HL-60 (cell line): ENCODE measurements at regions not wholly inside any gene's neighbourhood (a gene's known extent, or its start where the extent isn't known, plus 50 kb on each side); places are given as distances from the start of the nearest gene placed in this dataset.

Experiments
- GABPA ChIP-seq: IDR thresholded peaks from 2 replicates; pipeline ENCODE4 v1.6.1; 2012; ENCODE audit warnings: low read depth
- POLR2AphosphoS5 ChIP-seq: IDR thresholded peaks from 2 replicates; pipeline ENCODE4 v1.6.1; 2012; ENCODE audit warnings: low read depth
- SPI1 ChIP-seq: IDR thresholded peaks from 2 replicates; pipeline ENCODE4 v1.6.1; 2012; ENCODE audit warnings: low read depth, mild to moderate bottlenecking, borderline replicate concordance
- TF ChIP-seq, protein P1 (sequence below): IDR thresholded peaks from one replicate; pipeline ENCODE4 v1.5.1; 2011; ENCODE audit warnings: low read length, control low read depth, inconsistent platforms; ENCODE audit not compliant: insufficient read depth

DNA sequence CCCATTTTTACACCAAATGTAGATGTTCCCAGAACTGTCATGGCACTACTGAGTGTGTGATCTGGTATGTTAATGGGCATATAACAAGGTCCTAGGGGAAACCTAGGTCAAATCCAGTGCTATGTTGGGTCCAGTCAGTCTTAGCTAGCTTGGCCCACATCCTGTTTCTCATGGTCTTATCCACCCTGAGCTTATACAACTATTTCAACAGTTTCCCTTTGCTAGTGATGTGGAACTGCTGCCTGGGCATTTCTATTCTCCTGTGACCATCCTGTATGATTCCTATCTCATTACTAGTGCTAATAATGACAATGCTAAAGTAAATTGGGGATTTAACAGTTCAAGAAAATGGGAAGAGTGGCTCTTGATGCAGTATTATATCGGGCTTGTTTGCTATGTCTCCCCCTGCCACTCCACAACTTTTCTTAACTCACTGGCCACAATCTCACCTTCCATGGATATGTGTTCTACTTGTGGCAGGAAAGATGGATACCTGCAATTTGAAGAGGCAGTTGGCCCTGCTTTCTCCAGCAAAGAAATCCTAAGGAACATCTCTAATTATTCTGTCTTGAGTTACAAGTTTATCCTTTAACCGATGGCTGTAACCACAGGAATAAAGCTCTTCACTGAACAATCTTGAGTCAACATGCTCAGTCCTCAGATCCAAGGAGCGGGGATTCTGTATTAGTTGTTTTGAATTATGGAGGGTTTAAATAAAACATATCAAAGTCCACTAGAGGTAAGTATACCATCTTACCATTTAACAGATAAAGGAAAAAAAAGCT is 707.8 kb downstream of the XPNPEP1 start:
- no peak for TF ChIP-seq POLR2AphosphoS5
- TF ChIP-seq, protein P1, sequence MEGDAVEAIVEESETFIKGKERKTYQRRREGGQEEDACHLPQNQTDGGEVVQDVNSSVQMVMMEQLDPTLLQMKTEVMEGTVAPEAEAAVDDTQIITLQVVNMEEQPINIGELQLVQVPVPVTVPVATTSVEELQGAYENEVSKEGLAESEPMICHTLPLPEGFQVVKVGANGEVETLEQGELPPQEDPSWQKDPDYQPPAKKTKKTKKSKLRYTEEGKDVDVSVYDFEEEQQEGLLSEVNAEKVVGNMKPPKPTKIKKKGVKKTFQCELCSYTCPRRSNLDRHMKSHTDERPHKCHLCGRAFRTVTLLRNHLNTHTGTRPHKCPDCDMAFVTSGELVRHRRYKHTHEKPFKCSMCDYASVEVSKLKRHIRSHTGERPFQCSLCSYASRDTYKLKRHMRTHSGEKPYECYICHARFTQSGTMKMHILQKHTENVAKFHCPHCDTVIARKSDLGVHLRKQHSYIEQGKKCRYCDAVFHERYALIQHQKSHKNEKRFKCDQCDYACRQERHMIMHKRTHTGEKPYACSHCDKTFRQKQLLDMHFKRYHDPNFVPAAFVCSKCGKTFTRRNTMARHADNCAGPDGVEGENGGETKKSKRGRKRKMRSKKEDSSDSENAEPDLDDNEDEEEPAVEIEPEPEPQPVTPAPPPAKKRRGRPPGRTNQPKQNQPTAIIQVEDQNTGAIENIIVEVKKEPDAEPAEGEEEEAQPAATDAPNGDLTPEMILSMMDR = no peak
- no peak for TF ChIP-seq GABPA
- TF ChIP-seq SPI1 = no peak
